ENCODE measurements at regions not wholly inside any gene's neighbourhood (a gene's known extent, or its start where the extent isn't known, plus 50 kb on each side); places are given as distances from the start of the nearest gene placed in this dataset.

GRCh38 chr16:60553090-60553757, 1483.0 kb downstream of the CDH8 start:
- H3K27ac ChIP-seq (ENCODE audit: low read depth in 2 of 2, low read length in 1 of 2): no peak overlapping the region
- no peak overlapping the region for H2AFZ ChIP-seq (ENCODE audit: low read depth)
- no peaks in the 10 kb centered on the region for H3F3A ChIP-seq (replicated peaks; ENCODE audit: insufficient read depth)
- no peaks in the 10 kb centered on the region for H3K9me2 ChIP-seq
- H3K36me3 ChIP-seq (replicated peaks in 1 of 2; ENCODE audit: control insufficient read depth in 1 of 2, insufficient read depth in 2 of 2, low read length in 1 of 2): no peaks in the 10 kb centered on the region
- H3K9me3 ChIP-seq: no peaks in the 10 kb centered on the region; the same call in 1 of the 2 replicates
- ChIA-PET POLR2A (no interaction called here), CTCF (interaction anchor here (1.4 kb wide), 1 partner anchor 8 kb away, joined by 4 read pairs; no protein-coding TSS in a partner anchor)
- no peaks in the 10 kb centered on the region for H3K4me1 ChIP-seq (ENCODE audit: control insufficient read depth in 1 of 2, insufficient read depth in 2 of 2, low read depth in 1 of 2, low read length in 1 of 2)
- H3K4me3 ChIP-seq (ENCODE audit: low read depth in 2 of 2, low read length in 1 of 2): no peak overlapping the region
- H3K27me3 ChIP-seq (ENCODE audit: insufficient read depth): no peaks in the 10 kb centered on the region
- DNase-seq: no peak
- H4K20me1 ChIP-seq (ENCODE audit: insufficient read depth): no peaks in the 10 kb centered on the region
- no peak overlapping the region for H3K9ac ChIP-seq
- no peak overlapping the region for H3K4me2 ChIP-seq
- TF ChIP-seq, protein P1, sequence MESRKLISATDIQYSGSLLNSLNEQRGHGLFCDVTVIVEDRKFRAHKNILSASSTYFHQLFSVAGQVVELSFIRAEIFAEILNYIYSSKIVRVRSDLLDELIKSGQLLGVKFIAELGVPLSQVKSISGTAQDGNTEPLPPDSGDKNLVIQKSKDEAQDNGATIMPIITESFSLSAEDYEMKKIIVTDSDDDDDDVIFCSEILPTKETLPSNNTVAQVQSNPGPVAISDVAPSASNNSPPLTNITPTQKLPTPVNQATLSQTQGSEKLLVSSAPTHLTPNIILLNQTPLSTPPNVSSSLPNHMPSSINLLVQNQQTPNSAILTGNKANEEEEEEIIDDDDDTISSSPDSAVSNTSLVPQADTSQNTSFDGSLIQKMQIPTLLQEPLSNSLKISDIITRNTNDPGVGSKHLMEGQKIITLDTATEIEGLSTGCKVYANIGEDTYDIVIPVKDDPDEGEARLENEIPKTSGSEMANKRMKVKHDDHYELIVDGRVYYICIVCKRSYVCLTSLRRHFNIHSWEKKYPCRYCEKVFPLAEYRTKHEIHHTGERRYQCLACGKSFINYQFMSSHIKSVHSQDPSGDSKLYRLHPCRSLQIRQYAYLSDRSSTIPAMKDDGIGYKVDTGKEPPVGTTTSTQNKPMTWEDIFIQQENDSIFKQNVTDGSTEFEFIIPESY (IDR thresholded peaks at IDR 0.05; ENCODE audit: borderline replicate concordance, low read depth): no peak
- TF ChIP-seq TEAD4 (IDR thresholded peaks at IDR 0.05; ENCODE audit: borderline replicate concordance, insufficient read depth): no peak
- no peak for TF ChIP-seq RFX5 (IDR thresholded peaks at IDR 0.05; ENCODE audit: low read length)
- no peak for TF ChIP-seq RAD21 (IDR thresholded peaks at IDR 0.05; ENCODE audit: low read length)
- no peak for TF ChIP-seq NRF1 (IDR thresholded peaks at IDR 0.05; ENCODE audit: low read depth, low read length)
- TF ChIP-seq, protein P2, sequence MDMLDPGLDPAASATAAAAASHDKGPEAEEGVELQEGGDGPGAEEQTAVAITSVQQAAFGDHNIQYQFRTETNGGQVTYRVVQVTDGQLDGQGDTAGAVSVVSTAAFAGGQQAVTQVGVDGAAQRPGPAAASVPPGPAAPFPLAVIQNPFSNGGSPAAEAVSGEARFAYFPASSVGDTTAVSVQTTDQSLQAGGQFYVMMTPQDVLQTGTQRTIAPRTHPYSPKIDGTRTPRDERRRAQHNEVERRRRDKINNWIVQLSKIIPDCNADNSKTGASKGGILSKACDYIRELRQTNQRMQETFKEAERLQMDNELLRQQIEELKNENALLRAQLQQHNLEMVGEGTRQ (IDR thresholded peaks at IDR 0.05; ENCODE audit: borderline replicate concordance, low read depth, low read length): no peak
- TF ChIP-seq FOXJ3 (CRISPR knock-in tag; IDR thresholded peaks at IDR 0.05): no peak
- no peak for TF ChIP-seq FOXM1 (IDR thresholded peaks at IDR 0.05; ENCODE audit: low read depth)
- TF ChIP-seq CHD2 (IDR thresholded peaks at IDR 0.05; ENCODE audit: low read length, partially characterized antibody): no peak
- TF ChIP-seq, protein P3, sequence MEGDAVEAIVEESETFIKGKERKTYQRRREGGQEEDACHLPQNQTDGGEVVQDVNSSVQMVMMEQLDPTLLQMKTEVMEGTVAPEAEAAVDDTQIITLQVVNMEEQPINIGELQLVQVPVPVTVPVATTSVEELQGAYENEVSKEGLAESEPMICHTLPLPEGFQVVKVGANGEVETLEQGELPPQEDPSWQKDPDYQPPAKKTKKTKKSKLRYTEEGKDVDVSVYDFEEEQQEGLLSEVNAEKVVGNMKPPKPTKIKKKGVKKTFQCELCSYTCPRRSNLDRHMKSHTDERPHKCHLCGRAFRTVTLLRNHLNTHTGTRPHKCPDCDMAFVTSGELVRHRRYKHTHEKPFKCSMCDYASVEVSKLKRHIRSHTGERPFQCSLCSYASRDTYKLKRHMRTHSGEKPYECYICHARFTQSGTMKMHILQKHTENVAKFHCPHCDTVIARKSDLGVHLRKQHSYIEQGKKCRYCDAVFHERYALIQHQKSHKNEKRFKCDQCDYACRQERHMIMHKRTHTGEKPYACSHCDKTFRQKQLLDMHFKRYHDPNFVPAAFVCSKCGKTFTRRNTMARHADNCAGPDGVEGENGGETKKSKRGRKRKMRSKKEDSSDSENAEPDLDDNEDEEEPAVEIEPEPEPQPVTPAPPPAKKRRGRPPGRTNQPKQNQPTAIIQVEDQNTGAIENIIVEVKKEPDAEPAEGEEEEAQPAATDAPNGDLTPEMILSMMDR (IDR thresholded peaks at IDR 0.05): no peak
- WGBS (ENCODE audit: low lambda C conversion rate): 27% methylated on average over 3 of the region's 3 CpGs
- H3K79me2 ChIP-seq (ENCODE audit: insufficient read depth): no peaks in the 10 kb centered on the region

- CTCF ChIA-PET: no interaction called here
- TF ChIP-seq USF1 (IDR thresholded peaks at IDR 0.05; ENCODE audit: borderline replicate concordance, low read depth) (no peak), NFIC (IDR thresholded peaks at IDR 0.05; ENCODE audit: borderline replicate concordance) (no peak), YY1 (IDR thresholded peaks at IDR 0.05; ENCODE audit: low read depth) (no peak), RCOR1 (IDR thresholded peaks at IDR 0.05; ENCODE audit: low read length) (no peak), EP300 (IDR thresholded peaks at IDR 0.05; ENCODE audit: borderline replicate concordance in 1 of 2, low read depth in 1 of 2, low read length in 1 of 2) (no peak), JUND (IDR thresholded peaks at IDR 0.05) (no peak), SMC3 (IDR thresholded peaks at IDR 0.05; ENCODE audit: low read depth, low read length) (no peak), FOSL2 (IDR thresholded peaks at IDR 0.05; ENCODE audit: borderline replicate concordance, low read depth) (no peak)
- TF ChIP-seq, protein P2 (IDR thresholded peaks at IDR 0.05; ENCODE audit: borderline replicate concordance, low read depth, low read length): no peak
Measured at GRCh38 chr16:60541535-60541934, 1494.7 kb downstream of the CDH8 start.

More at GRCh38 chr16:60541535-60541934, 1494.7 kb downstream of the CDH8 start:
- H3K36me3 ChIP-seq (replicated peaks in 1 of 2; ENCODE audit: control insufficient read depth in 1 of 2, insufficient read depth in 2 of 2, low read length in 1 of 2): no peaks in the 10 kb centered on the region
- H4K20me1 ChIP-seq (ENCODE audit: insufficient read depth): no peaks in the 10 kb centered on the region
- no peak overlapping the region for H3K4me3 ChIP-seq (ENCODE audit: low read depth in 2 of 2, low read length in 1 of 2)
- H3K79me2 ChIP-seq (ENCODE audit: insufficient read depth): no peaks in the 10 kb centered on the region
- no peaks in the 10 kb centered on the region for H3K9me3 ChIP-seq
- H3K27ac ChIP-seq (ENCODE audit: low read depth in 2 of 2, low read length in 1 of 2): no peak overlapping the region
- no peaks in the 10 kb centered on the region; a peak in 1 of 4 replicates for H3K4me1 ChIP-seq (ENCODE audit: control insufficient read depth in 1 of 2, insufficient read depth in 2 of 2, low read depth in 1 of 2, low read length in 1 of 2)
- no peaks in the 10 kb centered on the region for H3K27me3 ChIP-seq (ENCODE audit: insufficient read depth)
- 3% methylated on average over 1 of the region's 1 CpG for WGBS (ENCODE audit: low lambda C conversion rate)
- DNase-seq: peak; percentile 10
- H3K9me2 ChIP-seq: no peaks in the 10 kb centered on the region
- H2AFZ ChIP-seq (ENCODE audit: low read depth): no peak overlapping the region
- no peak overlapping the region for H3K9ac ChIP-seq
- H3F3A ChIP-seq (replicated peaks; ENCODE audit: insufficient read depth): no peaks in the 10 kb centered on the region
- H3K4me2 ChIP-seq: no peak overlapping the region
- POLR2A ChIA-PET: no interaction called here

All from SK-N-SH (cell line).